ENCODE measurements at regions not wholly inside any gene's neighbourhood (a gene's known extent, or its start where the extent isn't known, plus 50 kb on each side); places are given as distances from the start of the nearest gene placed in this dataset.

DNA sequence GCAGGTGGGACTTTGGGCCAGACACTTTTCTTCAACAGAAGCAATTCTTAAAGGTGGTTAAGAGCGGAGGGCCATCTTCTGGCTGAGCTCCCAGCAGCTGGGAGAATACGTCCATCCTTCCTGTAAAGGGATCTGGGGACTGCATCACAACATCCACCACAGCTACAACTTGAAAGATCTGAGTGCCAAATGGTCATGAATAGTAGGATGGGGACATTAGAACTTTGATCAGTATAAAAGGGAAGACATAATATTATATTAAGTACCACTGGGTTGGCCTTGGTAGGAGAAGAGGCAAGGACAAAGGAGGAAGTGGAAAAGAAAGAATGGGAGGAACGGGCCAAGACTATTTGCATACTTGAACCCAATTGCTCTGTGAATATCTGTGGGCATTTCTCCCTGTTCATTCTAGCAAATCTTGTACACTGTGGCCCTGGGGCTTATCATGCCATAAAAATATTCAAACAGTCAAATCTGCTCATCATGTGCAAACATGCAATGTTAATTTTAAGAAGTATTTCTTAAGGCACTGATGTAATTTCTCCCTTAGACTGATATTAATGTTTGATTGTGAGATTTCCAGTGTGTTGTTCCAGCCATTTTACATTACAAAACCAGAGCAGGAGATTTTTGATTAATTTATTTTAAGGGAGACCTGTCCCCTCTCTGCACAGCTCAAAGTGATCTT, 65.5 kb upstream of the CREB5 start:
- CTCF ChIA-PET: interaction anchor here (1.0 to 2.7 kb wide), 2 partner anchors 47 to 50 kb away, joined by 3 to 10 read pairs; no protein-coding TSS in a partner anchor
- Mint-ChIP-seq H3K4me3 (ENCODE audit: unreplicated experiment) (no peak overlapping the region), H3K4me1 (ENCODE audit: insufficient read depth, unreplicated experiment) (peaks cover 30% of the 10 kb centered on the region), H3K9me3 (ENCODE audit: unreplicated experiment) (no peaks in the 10 kb centered on the region), H3K27ac (ENCODE audit: low read depth, unreplicated experiment) (peak overlapping the region; percentile 66), H3K36me3 (ENCODE audit: insufficient read depth, unreplicated experiment) (no peaks in the 10 kb centered on the region), H3K27me3 (ENCODE audit: insufficient read depth, unreplicated experiment) (no peaks in the 10 kb centered on the region)
- DNase-seq (ENCODE audit: unreplicated experiment): no peak
- TF ChIP-seq, protein P1, sequence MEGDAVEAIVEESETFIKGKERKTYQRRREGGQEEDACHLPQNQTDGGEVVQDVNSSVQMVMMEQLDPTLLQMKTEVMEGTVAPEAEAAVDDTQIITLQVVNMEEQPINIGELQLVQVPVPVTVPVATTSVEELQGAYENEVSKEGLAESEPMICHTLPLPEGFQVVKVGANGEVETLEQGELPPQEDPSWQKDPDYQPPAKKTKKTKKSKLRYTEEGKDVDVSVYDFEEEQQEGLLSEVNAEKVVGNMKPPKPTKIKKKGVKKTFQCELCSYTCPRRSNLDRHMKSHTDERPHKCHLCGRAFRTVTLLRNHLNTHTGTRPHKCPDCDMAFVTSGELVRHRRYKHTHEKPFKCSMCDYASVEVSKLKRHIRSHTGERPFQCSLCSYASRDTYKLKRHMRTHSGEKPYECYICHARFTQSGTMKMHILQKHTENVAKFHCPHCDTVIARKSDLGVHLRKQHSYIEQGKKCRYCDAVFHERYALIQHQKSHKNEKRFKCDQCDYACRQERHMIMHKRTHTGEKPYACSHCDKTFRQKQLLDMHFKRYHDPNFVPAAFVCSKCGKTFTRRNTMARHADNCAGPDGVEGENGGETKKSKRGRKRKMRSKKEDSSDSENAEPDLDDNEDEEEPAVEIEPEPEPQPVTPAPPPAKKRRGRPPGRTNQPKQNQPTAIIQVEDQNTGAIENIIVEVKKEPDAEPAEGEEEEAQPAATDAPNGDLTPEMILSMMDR (IDR thresholded peaks at IDR 0.05; ENCODE audit: unreplicated experiment): no peak
- BruUV-seq (replicated peaks): no TSS peak
- intact Hi-C loops (cut with micrococcal nuclease): no loop called here
- POLR2A ChIA-PET: interaction anchor here (0.5 to 3.4 kb wide), 7 partner anchors 12 to 483 kb away, joined by 3 to 40 read pairs (median 5); no protein-coding TSS in a partner anchor

DNA sequence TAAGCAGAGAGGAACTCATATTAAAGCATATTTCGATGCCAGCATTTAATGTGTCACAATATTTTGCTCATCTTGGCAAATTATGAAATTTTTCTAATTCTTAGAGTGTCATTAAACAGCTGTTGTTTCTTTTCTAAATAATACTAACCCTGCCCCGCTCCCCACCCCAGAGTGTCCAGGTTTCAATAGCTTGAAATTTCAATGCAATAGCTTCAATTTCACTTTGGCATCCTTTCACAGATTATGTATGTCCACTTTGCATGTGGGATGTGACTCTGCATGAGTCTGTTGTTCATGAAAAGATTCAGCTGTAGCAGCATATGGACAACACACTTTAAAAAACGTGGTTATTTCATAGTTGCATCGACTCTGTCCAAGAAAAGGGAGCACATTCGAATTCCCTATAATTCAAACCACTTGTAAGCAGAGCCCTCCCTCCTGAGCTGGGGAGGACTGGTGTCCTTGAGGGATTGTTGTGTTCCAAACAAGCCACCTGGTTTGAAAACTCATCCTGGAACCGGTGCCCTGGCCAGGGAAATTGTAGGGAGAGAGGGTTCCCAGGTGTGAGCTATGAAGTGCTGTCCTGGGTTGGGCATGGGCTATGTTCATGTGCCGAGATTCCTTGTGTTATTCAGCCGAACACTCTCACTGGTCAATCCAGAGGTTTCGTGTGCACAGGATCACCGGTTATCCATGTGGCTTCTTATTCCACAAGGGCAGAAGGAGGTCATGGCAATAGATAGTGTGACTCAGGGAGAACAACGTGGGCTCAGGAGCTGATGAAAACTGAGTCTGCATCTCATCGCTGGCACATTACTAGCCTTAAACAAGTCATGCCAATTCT, 64.6 kb upstream of the CREB5 start:
- no TSS peak for BruUV-seq (replicated peaks)
- H3K4me3 Mint-ChIP-seq (ENCODE audit: unreplicated experiment): no peak overlapping the region
- H3K27ac Mint-ChIP-seq (ENCODE audit: low read depth, unreplicated experiment): peak overlapping the region; percentile 66
- peaks cover 30% of the 10 kb centered on the region for H3K4me1 Mint-ChIP-seq (ENCODE audit: insufficient read depth, unreplicated experiment)
- intact Hi-C loops (cut with micrococcal nuclease): no loop called here
- no peaks in the 10 kb centered on the region for H3K27me3 Mint-ChIP-seq (ENCODE audit: insufficient read depth, unreplicated experiment)
- H3K9me3 Mint-ChIP-seq (ENCODE audit: unreplicated experiment): no peaks in the 10 kb centered on the region
- ChIA-PET POLR2A (interaction anchor here (0.5 to 3.4 kb wide), 13 partner anchors 11 to 482 kb away, joined by 3 to 40 read pairs (median 3); no protein-coding TSS in a partner anchor), CTCF (interaction anchor here (0.6 to 2.7 kb wide), 6 partner anchors 15 to 280 kb away, joined by 3 to 10 read pairs (median 4); no protein-coding TSS in a partner anchor)
- TF ChIP-seq, protein P1 (IDR thresholded peaks at IDR 0.05; ENCODE audit: unreplicated experiment): no peak
- DNase-seq (ENCODE audit: unreplicated experiment): peak; percentile 56
- H3K36me3 Mint-ChIP-seq (ENCODE audit: insufficient read depth, unreplicated experiment): no peaks in the 10 kb centered on the region

DNA sequence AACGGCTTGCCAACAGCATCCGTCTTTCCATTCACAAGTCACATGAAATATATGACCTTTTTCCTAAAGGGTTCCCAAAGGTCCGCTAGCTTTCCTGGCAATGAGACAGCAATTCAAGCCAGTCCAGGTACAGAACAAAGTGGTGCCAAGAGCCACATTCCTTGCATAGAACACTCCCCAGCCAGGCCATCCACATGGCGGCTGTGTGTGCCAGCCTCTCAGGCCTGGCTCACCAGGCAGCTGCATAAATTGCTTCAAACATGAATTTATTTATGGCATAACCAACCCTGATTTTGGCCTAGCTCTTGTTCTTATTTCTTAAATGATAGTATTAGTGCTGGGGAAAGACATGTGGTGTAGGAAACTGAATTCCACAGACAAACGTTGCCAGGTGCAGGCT, 63.7 kb upstream of the CREB5 start:
- BruUV-seq (replicated peaks): no TSS peak
- intact Hi-C loops (cut with micrococcal nuclease): no loop called here
- peaks cover 37% of the 10 kb centered on the region for H3K4me1 Mint-ChIP-seq (ENCODE audit: insufficient read depth, unreplicated experiment)
- DNase-seq (ENCODE audit: unreplicated experiment): peak; percentile 61
- no peaks in the 10 kb centered on the region for H3K36me3 Mint-ChIP-seq (ENCODE audit: insufficient read depth, unreplicated experiment)
- ChIA-PET POLR2A (interaction anchor here (0.5 to 3.4 kb wide), 15 partner anchors 10 to 405 kb away, joined by 3 to 40 read pairs (median 3); no protein-coding TSS in a partner anchor), CTCF (interaction anchor here (0.6 to 2.7 kb wide), 6 partner anchors 11 to 279 kb away, joined by 3 to 10 read pairs (median 4); no protein-coding TSS in a partner anchor)
- H3K9me3 Mint-ChIP-seq (ENCODE audit: unreplicated experiment): no peaks in the 10 kb centered on the region
- TF ChIP-seq, protein P1 (IDR thresholded peaks at IDR 0.05; ENCODE audit: unreplicated experiment): no peak
- no peaks in the 10 kb centered on the region for H3K27me3 Mint-ChIP-seq (ENCODE audit: insufficient read depth, unreplicated experiment)
- H3K4me3 Mint-ChIP-seq (ENCODE audit: unreplicated experiment): no peak overlapping the region
- peak overlapping the region; percentile 66 for H3K27ac Mint-ChIP-seq (ENCODE audit: low read depth, unreplicated experiment)

DNA sequence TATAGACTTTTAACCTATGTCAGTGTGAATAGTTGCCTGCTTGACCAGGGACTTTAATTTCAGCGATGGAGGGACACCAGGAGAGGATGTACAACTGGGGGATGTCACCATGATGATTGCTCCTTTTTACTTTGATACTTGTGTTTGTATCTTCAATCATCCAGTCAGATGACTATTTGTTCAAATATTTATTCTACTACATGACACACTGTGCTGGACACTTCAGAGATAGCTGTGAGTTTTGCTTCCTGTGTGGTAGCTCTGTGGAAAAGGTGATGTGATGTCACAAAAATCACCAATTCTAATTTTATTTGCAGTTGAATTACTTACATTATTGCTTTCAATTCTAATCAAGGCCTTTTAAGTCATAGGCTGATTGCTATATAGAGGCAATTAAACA, 62.7 kb upstream of the CREB5 start:
- Mint-ChIP-seq H3K4me3 (ENCODE audit: unreplicated experiment) (no peak overlapping the region), H3K27me3 (ENCODE audit: insufficient read depth, unreplicated experiment) (no peaks in the 10 kb centered on the region), H3K36me3 (ENCODE audit: insufficient read depth, unreplicated experiment) (no peaks in the 10 kb centered on the region), H3K4me1 (ENCODE audit: insufficient read depth, unreplicated experiment) (peaks cover 47% of the 10 kb centered on the region), H3K9me3 (ENCODE audit: unreplicated experiment) (no peaks in the 10 kb centered on the region), H3K27ac (ENCODE audit: low read depth, unreplicated experiment) (no peak overlapping the region)
- POLR2A ChIA-PET: interaction anchor here (0.9 to 3.4 kb wide), 2 partner anchors 9 to 58 kb away, joined by 3 to 40 read pairs; no protein-coding TSS in a partner anchor
- CTCF ChIA-PET: interaction anchor here (1.3 to 2.7 kb wide), 3 partner anchors 9 to 50 kb away, joined by 3 to 10 read pairs (median 4); no protein-coding TSS in a partner anchor
- intact Hi-C loops (cut with micrococcal nuclease): no loop called here
- no TSS peak for BruUV-seq (replicated peaks)
- TF ChIP-seq, protein P1 (IDR thresholded peaks at IDR 0.05; ENCODE audit: unreplicated experiment): no peak
- no peak for DNase-seq (ENCODE audit: unreplicated experiment)

All from MCF 10A (cell line).